Lower leg skin (tissue), 3 donors: ENCODE measurements at regions not wholly inside any gene's neighbourhood (a gene's known extent, or its start where the extent isn't known, plus 50 kb on each side); places are given as distances from the start of the nearest gene placed in this dataset.

Experiments used
- CTCF ChIP-seq, 3 donors: fragments of 450-650 bp; IDR thresholded peaks; one replicate each; pipeline ENCODE4 v1.5.1; 2016; ENCODE audit warnings: antibody characterized with exemption in 3 of 3, mild to moderate bottlenecking in 3 of 3, moderate library complexity in 2 of 3
- POLR2A ChIP-seq, 2 donors: fragments of 450-650 bp; IDR thresholded peaks; one replicate each; pipeline ENCODE4 v1.6.1; 2016 to 2017; ENCODE audit warnings: antibody characterized with exemption in 2 of 2, mild to moderate bottlenecking in 1 of 2, moderate library complexity in 1 of 2

- no peak for TF ChIP-seq CTCF (IDR thresholded peaks at IDR 0.05)
- no peak for TF ChIP-seq POLR2A (IDR thresholded peaks at IDR 0.05)
These were observed 523.7 kb downstream of the CCDC171 start for GRCh38 chr9:16076511-16076910.
